ENCODE measurements at regions not wholly inside any gene's neighbourhood (a gene's known extent, or its start where the extent isn't known, plus 50 kb on each side); places are given as distances from the start of the nearest gene placed in this dataset.

DNA sequence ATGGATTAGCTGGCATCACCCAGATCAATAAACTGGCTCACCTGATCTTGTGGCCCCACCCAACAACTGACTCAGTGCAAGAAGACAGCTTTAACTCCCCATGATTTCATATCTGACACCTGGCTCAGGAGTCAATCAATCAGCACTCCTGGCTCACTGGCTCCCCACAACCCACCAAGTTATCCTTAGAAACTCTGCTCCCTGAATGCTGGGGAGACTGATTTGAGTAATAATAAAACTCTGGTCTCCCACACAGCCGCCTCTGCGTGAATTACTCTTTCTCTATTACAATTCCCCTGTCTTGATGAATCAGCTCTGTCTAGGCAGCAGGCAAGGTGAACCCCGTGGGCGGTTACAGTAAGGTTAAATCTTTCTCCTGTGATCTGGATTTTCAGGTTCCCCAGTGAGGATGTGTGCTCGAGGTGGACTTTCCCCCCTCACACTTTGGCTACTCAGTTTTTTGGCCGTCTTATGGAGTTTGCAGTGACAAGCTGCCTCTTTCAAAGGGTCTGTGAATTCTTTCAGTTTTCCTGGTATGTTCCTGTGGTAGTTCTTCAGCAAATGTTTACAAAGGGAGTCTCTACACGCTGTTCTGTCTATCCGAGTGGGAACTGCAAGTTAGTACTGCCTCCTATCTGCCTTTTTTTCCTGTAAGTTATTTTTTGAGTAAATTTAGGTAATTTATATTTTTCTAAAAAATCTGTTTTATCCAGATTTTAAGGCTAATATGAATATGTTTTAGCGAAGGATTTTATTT lies 500.2 kb upstream of the NUDT12 start:
- Histone ChIP-seq H3K4me1 (no peaks in the 10 kb centered on the region), H3K27ac (replicated peaks) (no peak overlapping the region), H3K9me3 (replicated peaks) (peaks cover 8% of the 10 kb centered on the region), H3K36me3 (no peaks in the 10 kb centered on the region), H3K4me3 (no peak overlapping the region), H3K27me3 (ENCODE audit: low read depth) (no peaks in the 10 kb centered on the region)
- no peak for TF ChIP-seq CTCF (IDR thresholded peaks at IDR 0.05; ENCODE audit: borderline replicate concordance)
- no peak for DNase-seq
- intact Hi-C loops (cut with micrococcal nuclease), result no loop called here

GRCh38 chr5:104061707-104062106 lies 499.1 kb upstream of the NUDT12 start:
- no peak for TF ChIP-seq CTCF (IDR thresholded peaks at IDR 0.05; ENCODE audit: borderline replicate concordance)
- Histone ChIP-seq H3K9me3 (replicated peaks) (peaks cover 8% of the 10 kb centered on the region), H3K36me3 (no peaks in the 10 kb centered on the region), H3K27ac (replicated peaks) (no peak overlapping the region), H3K4me3 (no peak overlapping the region), H3K27me3 (ENCODE audit: low read depth) (no peaks in the 10 kb centered on the region), H3K4me1 (no peaks in the 10 kb centered on the region)
- intact Hi-C loops (cut with micrococcal nuclease), result no loop called here
- no peak for DNase-seq

DNA sequence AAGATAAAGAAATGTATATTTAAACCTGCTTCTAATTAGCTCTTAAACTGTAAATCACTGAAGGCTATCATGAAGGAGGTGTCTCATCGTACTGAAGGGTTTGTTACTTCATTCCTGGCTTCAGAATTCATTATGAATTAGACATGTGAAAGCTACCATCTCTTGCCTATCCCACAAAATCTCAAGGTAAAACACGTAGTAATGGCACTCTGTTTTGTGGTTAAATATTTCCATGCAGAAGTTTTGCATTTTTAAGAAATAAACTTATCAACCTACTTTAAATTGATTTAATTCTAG lies 490.7 kb upstream of the NUDT12 start:
- Histone ChIP-seq H3K9me3 (replicated peaks) (no peaks in the 10 kb centered on the region), H3K27ac (replicated peaks) (no peak overlapping the region), H3K27me3 (ENCODE audit: low read depth) (no peaks in the 10 kb centered on the region), H3K36me3 (no peaks in the 10 kb centered on the region), H3K4me3 (no peak overlapping the region), H3K4me1 (no peaks in the 10 kb centered on the region)
- intact Hi-C loops (cut with micrococcal nuclease), result no loop called here
- no peak for DNase-seq
- TF ChIP-seq CTCF (IDR thresholded peaks at IDR 0.05; ENCODE audit: borderline replicate concordance), result no peak

- Histone ChIP-seq H3K27me3 (ENCODE audit: low read depth) (no peaks in the 10 kb centered on the region), H3K4me3 (no peak overlapping the region), H3K36me3 (no peaks in the 10 kb centered on the region), H3K9me3 (replicated peaks) (no peaks in the 10 kb centered on the region), H3K27ac (replicated peaks) (no peak overlapping the region), H3K4me1 (no peaks in the 10 kb centered on the region)
- DNase-seq, result no peak
- intact Hi-C loops (cut with micrococcal nuclease), result no loop called here
- TF ChIP-seq CTCF (IDR thresholded peaks at IDR 0.05; ENCODE audit: borderline replicate concordance), result no peak
Observed at GRCh38 chr5:104052558-104053352, 490.2 kb upstream of the NUDT12 start.

GRCh38 chr5:104050436-104050835 lies 487.8 kb upstream of the NUDT12 start:
- intact Hi-C loops (cut with micrococcal nuclease), result no loop called here
- Histone ChIP-seq H3K4me1 (no peaks in the 10 kb centered on the region), H3K27me3 (ENCODE audit: low read depth) (no peaks in the 10 kb centered on the region), H3K9me3 (replicated peaks) (no peaks in the 10 kb centered on the region), H3K4me3 (no peak overlapping the region), H3K36me3 (no peaks in the 10 kb centered on the region), H3K27ac (replicated peaks) (no peak overlapping the region)
- DNase-seq, result no peak
- no peak for TF ChIP-seq CTCF (IDR thresholded peaks at IDR 0.05; ENCODE audit: borderline replicate concordance)

Measured in left ventricle myocardium inferior (tissue), 1 donor.